A549 (cell line): ENCODE measurements at regions not wholly inside any gene's neighbourhood (a gene's known extent, or its start where the extent isn't known, plus 50 kb on each side); places are given as distances from the start of the nearest gene placed in this dataset.
"Not testable (repeated sequence)": the region's sequence is repeated elsewhere in the genome, so short reads cannot be mapped to it uniquely, and the experiment has no call there.

ENCODE experiments used
- ATAC-seq, 2 experiments: fragments of 200-7000 bp in 1 of 2; fragments of >200 bp in 1 of 2; cut with Nextera tagmentation in 1 of 2; cut with Tn5 transposase in 1 of 2; 3 replicates each; pipeline versions ENCODE4 v1.8.0 to v1.9.1; 2018 to 2020; ENCODE audit warnings: mild to moderate bottlenecking in 1 of 2, moderate library complexity in 1 of 2
- CTCF ChIA-PET: fragments of 300-600 bp; sonication (Branson Sonifier 250); formaldehyde crosslinking; extraction: SDS; loops from one replicate; lab custom pipeline; 2021; ENCODE audit warnings: antibody characterized with exemption, inconsistent platforms; lab: Yijun Ruan, JAX
- POLR2A ChIA-PET: fragments of 350-600 bp; formaldehyde crosslinking; extraction: SDS; loops from one replicate; lab custom pipeline; 2021; ENCODE audit warnings: antibody characterized with exemption, inconsistent platforms; lab: Yijun Ruan, JAX
- DNase-seq, 2 experiments: peaks; one replicate each; pipeline versions ENCODE4 v3.0.0 to v3.0.0-alpha.2; 2011 to 2016; ENCODE audit warnings: low read depth in 1 of 2, low spot score in 1 of 2
- FAIRE-seq: peaks from 2 replicates; lab custom pipeline; 2011; peaks lifted over from hg19 to GRCh38; lab: Jason Lieb, UNC
- H3K27ac ChIP-seq, 2 experiments: fragments of >200 bp; sonication (Bioruptor Twin); formaldehyde crosslinking; 3 replicates each; pipeline ENCODE4 v1.5.1; 2016 to 2017
- H3K4me1 ChIP-seq: fragments of >200 bp; sonication (Bioruptor Twin); formaldehyde crosslinking; 3 replicates; pipeline ENCODE4 v1.6.1; 2016
- H3K4me2 ChIP-seq: fragments of >200 bp; sonication (Bioruptor Twin); formaldehyde crosslinking; 3 replicates; pipeline ENCODE4 v1.6.1; 2016
- H3K4me3 ChIP-seq: fragments of >200 bp; sonication (Bioruptor Twin); formaldehyde crosslinking; 3 replicates; pipeline ENCODE4 v1.5.1; 2016
- H3K9me3 ChIP-seq: fragments of >200 bp; sonication (Bioruptor Twin); formaldehyde crosslinking; 3 replicates; pipeline ENCODE4 v1.6.1; 2016
- EHF ChIP-seq: fragments of 250-450 bp; sonication (Bioruptor Pico); IDR thresholded peaks from 2 replicates; pipeline ENCODE4 v1.5.0; 2020; ENCODE audit warnings: mild to moderate bottlenecking
- EHMT2 ChIP-seq: fragments of 200-600 bp; sonication (generic); IDR thresholded peaks from 2 replicates; pipeline ENCODE4 v1.6.1; 2016; ENCODE audit warnings: antibody characterized with exemption, low read depth, mild to moderate bottlenecking, moderate library complexity
- FOSL2 ChIP-seq, 2 experiments: fragments of 450-650 bp in 1 of 2; fragments of >200 bp in 1 of 2; sonication (Bioruptor Twin) in 1 of 2; formaldehyde crosslinking; IDR thresholded peaks; 2 replicates each; pipeline versions ENCODE4 v1.5.0 to v1.6.1; 2016 to 2020; ENCODE audit warnings: mild to moderate bottlenecking in 1 of 2, moderate library complexity in 1 of 2
- FOXS1 ChIP-seq: fragments of 250-450 bp; sonication (Bioruptor Pico); IDR thresholded peaks from 2 replicates; pipeline ENCODE4 v1.5.0; 2020; ENCODE audit warnings: mild to moderate bottlenecking, moderate library complexity
- GATA3 ChIP-seq: IDR thresholded peaks from 2 replicates; pipeline ENCODE4 v1.6.1; 2012; ENCODE audit warnings: borderline replicate concordance
- HES2 ChIP-seq: fragments of >200 bp; sonication (Bioruptor Twin); formaldehyde crosslinking; IDR thresholded peaks from 2 replicates; pipeline ENCODE4 v1.6.1; 2016
- HEYL ChIP-seq: fragments of 250-450 bp; sonication (Bioruptor Pico); IDR thresholded peaks from 2 replicates; pipeline ENCODE4 v1.8.0; 2021; ENCODE audit warnings: mild to moderate bottlenecking, moderate library complexity
- HOXA7 ChIP-seq: fragments of 250-450 bp; sonication (Bioruptor Pico); IDR thresholded peaks from 2 replicates; pipeline ENCODE4 v1.5.0; 2020; ENCODE audit warnings: mild to moderate bottlenecking, moderate library complexity
- HOXB5 ChIP-seq: fragments of 250-450 bp; sonication (Bioruptor Pico); IDR thresholded peaks from 2 replicates; pipeline ENCODE4 v1.5.0; 2020; ENCODE audit warnings: mild to moderate bottlenecking, moderate library complexity
- JUN ChIP-seq, 2 experiments: fragments of >200 bp; sonication (Bioruptor Twin); formaldehyde crosslinking; IDR thresholded peaks; 2 replicates in 1 of 2; 3 replicates in 1 of 2; pipeline ENCODE4 v1.6.1; 2016 to 2017
- JUNB ChIP-seq: fragments of >200 bp; sonication (Bioruptor Twin); formaldehyde crosslinking; IDR thresholded peaks from 2 replicates; pipeline ENCODE4 v1.6.1; 2016
- MAZ ChIP-seq: fragments of 150-350 bp; IDR thresholded peaks from 2 replicates; pipeline ENCODE4 v1.6.1; 2014; ENCODE audit warnings: antibody characterized with exemption, low read depth, low read length, borderline replicate concordance
- NR3C1 ChIP-seq: fragments of >200 bp; sonication (Bioruptor Twin); formaldehyde crosslinking; IDR thresholded peaks from 3 replicates; pipeline ENCODE4 v1.6.1; 2017
- POLR2AphosphoS2 ChIP-seq: conservative IDR thresholded peaks from 2 replicates; pipeline ENCODE4 v1.6.1; 2012; ENCODE audit warnings: low read length, improper control_type of control experiment, inconsistent platforms
- RCOR1 ChIP-seq: fragments of 150-350 bp; IDR thresholded peaks from 2 replicates; pipeline ENCODE4 v1.6.1; 2014; ENCODE audit warnings: antibody characterized with exemption, low read length, low read depth
- TFCP2L1 ChIP-seq: fragments of 250-450 bp; sonication (Bioruptor Pico); IDR thresholded peaks from 2 replicates; pipeline ENCODE4 v1.5.0; 2021; ENCODE audit warnings: mild to moderate bottlenecking
- TP53 ChIP-seq: fragments of 250-450 bp; sonication (Bioruptor Pico); IDR thresholded peaks from 2 replicates; pipeline ENCODE4 v1.5.0; 2021; ENCODE audit warnings: mild to moderate bottlenecking, moderate library complexity
- WGBS: methylation state at CpG from one replicate; pipeline ENCODE4 v1.1.6; 2017; ENCODE audit errors: missing lambda C conversion rate; 5-methylcytosine and 5-hydroxymethylcytosine counted together
- TF ChIP-seq, protein P1 (sequence below): fragments of 200-600 bp; sonication (generic); IDR thresholded peaks from 2 replicates; pipeline ENCODE4 v1.6.1; 2016; ENCODE audit warnings: antibody characterized with exemption, mild to moderate bottlenecking, moderate library complexity
- TF ChIP-seq, protein P2 (sequence below): fragments of 250-450 bp; sonication (Bioruptor Pico); IDR thresholded peaks from 2 replicates; pipeline ENCODE4 v1.5.0; 2021; ENCODE audit warnings: mild to moderate bottlenecking, moderate library complexity, borderline replicate concordance

- 17% methylated on average over 2 of the region's 2 CpGs for WGBS
- no peak for ATAC-seq
- DNase-seq, result no peak
- no peak overlapping the region for H3K27ac ChIP-seq
- FAIRE-seq, result peak; percentile 28
- no peak overlapping the region for H3K4me2 ChIP-seq
- no peaks in the 10 kb centered on the region for H3K4me1 ChIP-seq
- POLR2A ChIA-PET, result no interaction called here
- no peak for TF ChIP-seq HES2
- CTCF ChIA-PET, result no interaction called here
- no peak overlapping the region for H3K4me3 ChIP-seq
- H3K9me3 ChIP-seq, result peaks cover 2% of the 10 kb centered on the region; the same call in 1 of the 3 replicates
Observed at GRCh38 chr10:100647928-100648327, 97.5 kb upstream of the PAX2 start.

DNA sequence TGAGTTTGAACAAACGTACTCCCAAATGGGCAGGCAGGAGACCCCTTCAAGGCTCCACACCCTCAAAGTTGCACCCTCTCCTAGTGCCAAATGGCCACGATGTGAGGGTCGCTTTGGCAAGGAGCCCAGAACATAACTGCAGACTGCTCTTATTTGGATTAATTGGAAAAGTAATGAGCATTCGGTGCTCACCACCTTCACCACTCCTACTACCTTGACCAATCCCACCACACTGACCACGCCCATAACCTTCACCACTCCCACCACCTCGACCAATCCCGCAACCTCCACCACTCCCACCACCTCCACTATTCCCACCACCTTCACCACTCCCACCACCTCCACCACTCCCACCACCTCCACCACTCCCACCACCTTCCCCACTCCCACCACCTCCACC is 94.7 kb upstream of the PAX2 start:
- H3K4me3 ChIP-seq, result no peak overlapping the region
- CTCF ChIA-PET, result no interaction called here
- 73% methylated on average over 7 of the region's 7 CpGs for WGBS
- no peak overlapping the region for H3K4me2 ChIP-seq
- no peak for DNase-seq
- no peak for TF ChIP-seq JUN (IDR thresholded peaks at IDR 0.05)
- TF ChIP-seq EHF (CRISPR knock-in tag), result no peak
- no peak for TF ChIP-seq POLR2AphosphoS2
- no peak for TF ChIP-seq HEYL (CRISPR knock-in tag)
- no peak for TF ChIP-seq NR3C1
- TF ChIP-seq GATA3, result no peak
- TF ChIP-seq, all 56 proteins: peak for 0
- Histone ChIP-seq H3K27ac (no peak overlapping the region), H3K4me1 (peaks cover 17% of the 10 kb centered on the region; the same call in 2 of the 3 replicates), H3K9me3 (peaks cover 2% of the 10 kb centered on the region; the same call in 1 of the 3 replicates)
- FAIRE-seq (no peak), ATAC-seq (no peak)
- POLR2A ChIA-PET, result no interaction called here

DNA sequence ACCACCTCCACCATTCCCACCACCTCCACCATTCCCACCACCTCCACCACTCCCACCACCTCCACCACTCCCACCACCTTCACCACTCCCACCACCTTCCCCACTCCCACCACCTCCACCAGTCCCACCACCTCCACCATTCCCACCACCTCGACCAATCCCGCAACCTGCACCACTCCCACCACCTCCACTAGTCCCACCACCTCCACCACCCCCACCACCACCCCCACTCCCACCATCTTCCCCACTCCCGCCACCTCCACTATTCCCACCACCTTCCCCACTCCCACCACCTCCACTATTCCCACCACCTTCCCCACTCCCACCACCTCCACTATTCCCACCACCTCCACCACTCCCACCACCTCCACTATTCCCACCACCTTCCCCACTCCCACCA is 94.3 kb upstream of the PAX2 start:
- H3K4me3 ChIP-seq, ATAC-seq, H3K27ac ChIP-seq, H3K9me3 ChIP-seq, FAIRE-seq, DNase-seq, CTCF ChIA-PET, H3K4me2 ChIP-seq, POLR2A ChIA-PET: not testable (repeated sequence)
- no CpG with 5 or more reads among the region's 3 CpGs for WGBS
- H3K4me1 ChIP-seq, result peaks cover 22% of the 10 kb centered on the region; the same call in 2 of the 3 replicates

GRCh38 chr10:100651916-100652315 is 93.5 kb upstream of the PAX2 start:
- H3K4me2 ChIP-seq, result no peak overlapping the region
- 11% methylated on average over 4 of the region's 6 CpGs for WGBS
- no peak overlapping the region for H3K4me3 ChIP-seq
- no peak overlapping the region for H3K27ac ChIP-seq
- ChIA-PET POLR2A (no interaction called here), CTCF (interaction anchor here (1.0 to 2.3 kb wide), 3 partner anchors 12 to 92 kb away, joined by 5 read pairs; no protein-coding TSS in a partner anchor)
- ATAC-seq (no peak), FAIRE-seq (no peak), DNase-seq (no peak)
- no peak for TF ChIP-seq RCOR1
- peaks cover 23% of the 10 kb centered on the region; the same call in 2 of the 3 replicates for H3K4me1 ChIP-seq
- peaks cover 2% of the 10 kb centered on the region; the same call in 1 of the 3 replicates for H3K9me3 ChIP-seq

- 30% methylated on average over 6 of the region's 7 CpGs for WGBS
- ChIA-PET POLR2A (interaction anchor here (0.5 kb wide), 1 partner anchor 12 kb away, joined by 6 read pairs; no protein-coding TSS in a partner anchor), CTCF (interaction anchor here (0.7 to 2.3 kb wide), 4 partner anchors 11 to 91 kb away, joined by 3 to 5 read pairs (median 5); no protein-coding TSS in a partner anchor)
- Histone ChIP-seq H3K27ac (no peak overlapping the region), H3K4me3 (no peak overlapping the region), H3K9me3 (peaks cover 2% of the 10 kb centered on the region; the same call in 1 of the 3 replicates), H3K4me2 (no peak overlapping the region), H3K4me1 (peaks cover 23% of the 10 kb centered on the region; the same call in 2 of the 3 replicates)
- no peak for DNase-seq
- no peak for FAIRE-seq
- no peak for ATAC-seq
- TF ChIP-seq EHMT2, result no peak
- TF ChIP-seq, protein P1, sequence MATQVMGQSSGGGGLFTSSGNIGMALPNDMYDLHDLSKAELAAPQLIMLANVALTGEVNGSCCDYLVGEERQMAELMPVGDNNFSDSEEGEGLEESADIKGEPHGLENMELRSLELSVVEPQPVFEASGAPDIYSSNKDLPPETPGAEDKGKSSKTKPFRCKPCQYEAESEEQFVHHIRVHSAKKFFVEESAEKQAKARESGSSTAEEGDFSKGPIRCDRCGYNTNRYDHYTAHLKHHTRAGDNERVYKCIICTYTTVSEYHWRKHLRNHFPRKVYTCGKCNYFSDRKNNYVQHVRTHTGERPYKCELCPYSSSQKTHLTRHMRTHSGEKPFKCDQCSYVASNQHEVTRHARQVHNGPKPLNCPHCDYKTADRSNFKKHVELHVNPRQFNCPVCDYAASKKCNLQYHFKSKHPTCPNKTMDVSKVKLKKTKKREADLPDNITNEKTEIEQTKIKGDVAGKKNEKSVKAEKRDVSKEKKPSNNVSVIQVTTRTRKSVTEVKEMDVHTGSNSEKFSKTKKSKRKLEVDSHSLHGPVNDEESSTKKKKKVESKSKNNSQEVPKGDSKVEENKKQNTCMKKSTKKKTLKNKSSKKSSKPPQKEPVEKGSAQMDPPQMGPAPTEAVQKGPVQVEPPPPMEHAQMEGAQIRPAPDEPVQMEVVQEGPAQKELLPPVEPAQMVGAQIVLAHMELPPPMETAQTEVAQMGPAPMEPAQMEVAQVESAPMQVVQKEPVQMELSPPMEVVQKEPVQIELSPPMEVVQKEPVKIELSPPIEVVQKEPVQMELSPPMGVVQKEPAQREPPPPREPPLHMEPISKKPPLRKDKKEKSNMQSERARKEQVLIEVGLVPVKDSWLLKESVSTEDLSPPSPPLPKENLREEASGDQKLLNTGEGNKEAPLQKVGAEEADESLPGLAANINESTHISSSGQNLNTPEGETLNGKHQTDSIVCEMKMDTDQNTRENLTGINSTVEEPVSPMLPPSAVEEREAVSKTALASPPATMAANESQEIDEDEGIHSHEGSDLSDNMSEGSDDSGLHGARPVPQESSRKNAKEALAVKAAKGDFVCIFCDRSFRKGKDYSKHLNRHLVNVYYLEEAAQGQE, result no peak
- no peak for TF ChIP-seq JUNB
- TF ChIP-seq, protein P2, sequence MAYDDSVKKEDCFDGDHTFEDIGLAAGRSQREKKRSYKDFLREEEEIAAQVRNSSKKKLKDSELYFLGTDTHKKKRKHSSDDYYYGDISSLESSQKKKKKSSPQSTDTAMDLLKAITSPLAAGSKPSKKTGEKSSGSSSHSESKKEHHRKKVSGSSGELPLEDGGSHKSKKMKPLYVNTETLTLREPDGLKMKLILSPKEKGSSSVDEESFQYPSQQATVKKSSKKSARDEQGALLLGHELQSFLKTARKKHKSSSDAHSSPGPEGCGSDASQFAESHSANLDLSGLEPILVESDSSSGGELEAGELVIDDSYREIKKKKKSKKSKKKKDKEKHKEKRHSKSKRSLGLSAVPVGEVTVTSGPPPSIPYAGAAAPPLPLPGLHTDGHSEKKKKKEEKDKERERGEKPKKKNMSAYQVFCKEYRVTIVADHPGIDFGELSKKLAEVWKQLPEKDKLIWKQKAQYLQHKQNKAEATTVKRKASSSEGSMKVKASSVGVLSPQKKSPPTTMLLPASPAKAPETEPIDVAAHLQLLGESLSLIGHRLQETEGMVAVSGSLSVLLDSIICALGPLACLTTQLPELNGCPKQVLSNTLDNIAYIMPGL (CRISPR knock-in tag), result no peak
- no peak for TF ChIP-seq HOXA7
- TF ChIP-seq HOXB5, result no peak
- TF ChIP-seq FOSL2 (IDR thresholded peaks at IDR 0.05), result no peak
- TF ChIP-seq FOSL2 (CRISPR knock-in tag; IDR thresholded peaks at IDR 0.05), result no peak
- TF ChIP-seq FOXS1, result no peak
- no peak for TF ChIP-seq MAZ
- TF ChIP-seq TFCP2L1 (CRISPR knock-in tag), result no peak
- no peak for TF ChIP-seq TP53 (CRISPR knock-in tag)
Observed at GRCh38 chr10:100652406-100653135, 92.8 kb upstream of the PAX2 start.
